Spleen (tissue), 11 donors: ENCODE measurements at regions not wholly inside any gene's neighbourhood (a gene's known extent, or its start where the extent isn't known, plus 50 kb on each side); places are given as distances from the start of the nearest gene placed in this dataset.

Source experiments
- DNase-seq: peaks from one replicate; pipeline ENCODE4 v3.0.0-alpha.2; 2020
- H3K27ac ChIP-seq, 8 donors: fragments of 200-600 bp; sonication (generic) in 7 of 8; 1 replicate in 4 of 8; 2 replicates in 4 of 8; pipeline versions ENCODE4 v1.5.0 to v1.8.0; 2016 to 2021; ENCODE audit warnings: inconsistent platforms in 4 of 8, mild to moderate bottlenecking in 4 of 8, moderate library complexity in 1 of 8
- H3K27me3 ChIP-seq, 7 donors: fragments of 200-600 bp; sonication (generic) in 6 of 7; replicated peaks in 1 of 7; 1 replicate in 4 of 7; 2 replicates in 3 of 7; pipeline versions ENCODE4 v1.5.0 to v1.8.0; 2016 to 2021; ENCODE audit warnings: inconsistent platforms in 3 of 7, mild to moderate bottlenecking in 1 of 7
- H3K36me3 ChIP-seq, 6 donors: fragments of 200-600 bp; sonication (generic) in 5 of 6; 1 replicate in 4 of 6; 2 replicates in 2 of 6; pipeline versions ENCODE4 v1.5.0 to v1.8.0; 2016 to 2021; ENCODE audit warnings: inconsistent platforms in 2 of 6
- H3K4me1 ChIP-seq, 6 donors: fragments of 200-600 bp; sonication (generic) in 5 of 6; 1 replicate in 3 of 6; 2 replicates in 3 of 6; pipeline versions ENCODE4 v1.5.0 to v1.8.0; 2016 to 2021; ENCODE audit warnings: inconsistent platforms in 3 of 6
- H3K4me3 ChIP-seq, 8 donors: fragments of 200-600 bp; sonication (generic) in 7 of 8; 1 replicate in 4 of 8; 2 replicates in 4 of 8; pipeline versions ENCODE4 v1.5.0 to v1.8.0; 2016 to 2021; ENCODE audit warnings: inconsistent platforms in 4 of 8, mild to moderate bottlenecking in 4 of 8, moderate library complexity in 2 of 8
- H3K9me3 ChIP-seq, 8 donors: fragments of 200-600 bp; sonication (generic) in 7 of 8; 1 replicate in 4 of 8; 2 replicates in 4 of 8; pipeline versions ENCODE4 v1.5.0 to v1.8.0; 2016 to 2021; ENCODE audit warnings: inconsistent platforms in 4 of 8
- CTCF ChIP-seq, 11 experiments: fragments of 200-600 bp in 7 of 11; fragments of 450-650 bp in 4 of 11; sonication (generic) in 4 of 11; IDR thresholded peaks in 8 of 11; conservative IDR thresholded peaks in 3 of 11; 1 replicate in 7 of 11; 2 replicates in 4 of 11; pipeline versions ENCODE4 v1.4.0 to v1.8.0; 2016 to 2021; ENCODE audit warnings: antibody characterized with exemption in 11 of 11, inconsistent platforms in 4 of 11, mild to moderate bottlenecking in 1 of 11
- POLR2A ChIP-seq, 3 donors: fragments of 450-650 bp; IDR thresholded peaks; one replicate each; pipeline ENCODE4 v1.5.1; 2017; ENCODE audit warnings: antibody characterized with exemption in 3 of 3, mild to moderate bottlenecking in 1 of 3
- POLR2AphosphoS5 ChIP-seq, 3 donors: sonication (generic); formaldehyde crosslinking; IDR thresholded peaks; one replicate each; pipeline ENCODE4 v1.5.1; 2017; ENCODE audit warnings: antibody characterized with exemption in 3 of 3
- WGBS, 5 donors: extraction: QIAGEN DNeasy Blood & Tissue Kit in 3 of 5; methylation state at CpG; one replicate each; pipeline versions ENCODE4 v1.1.5 to v1.1.7; 2013 to 2018; 5-methylcytosine and 5-hydroxymethylcytosine counted together
- intact Hi-C: fragments of 100-400 bp; cut with DNase I; formaldehyde crosslinking; loops from one replicate; pipeline ENCODE4 v1.15.0; 2023; ENCODE audit warnings: low total_unique reads
- donor health status: healthy with polysubstance abuse.
- donor health status: DM: no; HTN: no; CAD: no; lungs with moderate emphysema.
- donor health status: DM: no; HTN: no; CAD: no.
- donor health status: Bipolar disorder and iron deficiency.
- donor health status: healthy.
- donor health status: DM: no; HTN: no; CAD: no.
- donor health status: DM: yes; HTN: yes; CAD: no.

- Histone ChIP-seq H3K36me3 (no peaks in the 10 kb centered on the region), H3K27me3 (no peaks in the 10 kb centered on the region), H3K9me3 (peaks cover 0 to 14% (median 6%) of the 10 kb centered on the region in 8 donors), H3K4me3 (no peak overlapping the region), H3K27ac (no peak overlapping the region), H3K4me1 (no peaks in the 10 kb centered on the region)
- WGBS, 5 donors = 88 to 100% (median 90%) methylated on average over 2 of the region's 2 CpGs
- TF ChIP-seq POLR2AphosphoS5 (IDR thresholded peaks at IDR 0.05) (no peak), CTCF (IDR thresholded peaks at IDR 0.05 in 8 of 11, conservative IDR thresholded peaks at IDR 0.05 in 3 of 11) (no peak), POLR2A (IDR thresholded peaks at IDR 0.05) (no peak)
- intact Hi-C loops = no loop called here
- no peak for DNase-seq
Measured at GRCh38 chr13:47433461-47434005, 536.7 kb upstream of the HTR2A start.

GRCh38 chr13:47426126-47426849, 529.4 kb upstream of the HTR2A start:
- no peak for DNase-seq
- H3K36me3 ChIP-seq = no peaks in the 10 kb centered on the region
- no peaks in the 10 kb centered on the region for H3K4me1 ChIP-seq
- no peak overlapping the region for H3K4me3 ChIP-seq
- no peak for TF ChIP-seq POLR2A (IDR thresholded peaks at IDR 0.05)
- H3K9me3 ChIP-seq = no peaks in the 10 kb centered on the region
- 75 to 89% (median 82%) methylated on average over 3 of the region's 3 CpGs for WGBS, 5 donors
- no peak overlapping the region for H3K27ac ChIP-seq
- no peaks in the 10 kb centered on the region for H3K27me3 ChIP-seq
- intact Hi-C loops = no loop called here

GRCh38 chr13:47421525-47421924, 524.7 kb upstream of the HTR2A start:
- no peaks in the 10 kb centered on the region for H3K27me3 ChIP-seq
- H3K4me3 ChIP-seq = no peak overlapping the region
- no peaks in the 10 kb centered on the region for H3K4me1 ChIP-seq
- no peak for DNase-seq
- no peaks in the 10 kb centered on the region for H3K36me3 ChIP-seq
- WGBS, 5 donors = 39 to 71% (median 58%) methylated on average over 1 of the region's 1 CpG
- TF ChIP-seq CTCF (IDR thresholded peaks at IDR 0.05 in 8 of 11, conservative IDR thresholded peaks at IDR 0.05 in 3 of 11) (no peak), POLR2AphosphoS5 (IDR thresholded peaks at IDR 0.05) (no peak), POLR2A (IDR thresholded peaks at IDR 0.05) (no peak)
- intact Hi-C loops = no loop called here
- H3K27ac ChIP-seq = no peak overlapping the region
- H3K9me3 ChIP-seq = no peaks in the 10 kb centered on the region

- no peak overlapping the region for H3K4me3 ChIP-seq
- H3K27ac ChIP-seq = no peak overlapping the region
Measured at GRCh38 chr13:47420568-47420967, 523.7 kb upstream of the HTR2A start.

More at GRCh38 chr13:47420568-47420967, 523.7 kb upstream of the HTR2A start:
- DNase-seq = no peak
- Histone ChIP-seq H3K36me3 (no peaks in the 10 kb centered on the region), H3K9me3 (no peaks in the 10 kb centered on the region), H3K4me1 (no peaks in the 10 kb centered on the region), H3K27me3 (no peaks in the 10 kb centered on the region)
- intact Hi-C loops = no loop called here
- no peak for TF ChIP-seq CTCF (IDR thresholded peaks at IDR 0.05 in 8 of 11, conservative IDR thresholded peaks at IDR 0.05 in 3 of 11)
- no peak for TF ChIP-seq POLR2AphosphoS5 (IDR thresholded peaks at IDR 0.05)
- TF ChIP-seq POLR2A (IDR thresholded peaks at IDR 0.05) = no peak
- WGBS, 5 donors = 83 to 96% (median 92%) methylated on average over 1 of the region's 1 CpG
